Activated naive CD8-positive, alpha-beta T cell treated with anti-CD3 and anti-CD28 coated beads for 36 hours (primary cell): ENCODE measurements at regions not wholly inside any gene's neighbourhood (a gene's known extent, or its start where the extent isn't known, plus 50 kb on each side); places are given as distances from the start of the nearest gene placed in this dataset.
"Not testable (repeated sequence)": the region's sequence is repeated elsewhere in the genome, so short reads cannot be mapped to it uniquely, and the experiment has no call there.

Source experiments
- DNase-seq: peaks from one replicate; pipeline ENCODE4 v3.0.0; 2021
- H3K27ac Mint-ChIP-seq: one replicate; pipeline ENCODE4 v1.8.0; 2022; ENCODE audit warnings: mild to moderate bottlenecking, moderate library complexity, mixed read lengths
- H3K27me3 Mint-ChIP-seq: one replicate; pipeline ENCODE4 v1.8.0; 2022; ENCODE audit warnings: mild to moderate bottlenecking, mixed read lengths
- H3K36me3 Mint-ChIP-seq: one replicate; pipeline ENCODE4 v1.8.0; 2021; ENCODE audit warnings: mild to moderate bottlenecking, mixed read lengths
- H3K4me1 Mint-ChIP-seq: one replicate; pipeline ENCODE4 v1.8.0; 2021; ENCODE audit warnings: mixed read lengths
- H3K4me3 Mint-ChIP-seq: one replicate; pipeline ENCODE4 v1.8.0; 2022; ENCODE audit warnings: mild to moderate bottlenecking, moderate library complexity, mixed read lengths
- H3K9me3 Mint-ChIP-seq: one replicate; pipeline ENCODE4 v1.8.0; 2022; ENCODE audit warnings: mixed read lengths

DNA sequence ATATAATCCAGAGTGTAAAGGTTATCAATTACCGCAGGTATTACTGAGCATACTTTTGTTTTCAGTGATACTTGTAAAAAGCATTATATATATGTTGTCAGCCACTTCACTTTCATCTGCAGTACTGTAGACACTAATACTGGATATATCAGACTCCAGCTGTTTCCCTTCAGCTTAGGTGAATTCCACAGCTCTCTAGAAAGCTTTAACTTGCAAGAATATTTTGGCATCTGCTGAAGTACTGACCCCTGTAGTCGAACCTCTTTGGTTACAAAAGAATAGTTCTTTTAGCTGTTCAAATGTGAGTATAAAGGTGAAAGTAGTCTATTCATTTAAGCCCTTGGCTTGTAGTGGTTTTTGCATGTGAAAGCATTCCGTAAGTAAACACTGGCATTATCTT lies 1222.7 kb upstream of the TENM3 start:
- H3K9me3 Mint-ChIP-seq, result peaks cover 3% of the 10 kb centered on the region
- H3K27me3 Mint-ChIP-seq, result no peaks in the 10 kb centered on the region
- H3K36me3 Mint-ChIP-seq, result no peaks in the 10 kb centered on the region
- no peak for DNase-seq
- H3K27ac Mint-ChIP-seq, result no peak overlapping the region
- no peaks in the 10 kb centered on the region for H3K4me1 Mint-ChIP-seq
- H3K4me3 Mint-ChIP-seq, result no peak overlapping the region

DNA sequence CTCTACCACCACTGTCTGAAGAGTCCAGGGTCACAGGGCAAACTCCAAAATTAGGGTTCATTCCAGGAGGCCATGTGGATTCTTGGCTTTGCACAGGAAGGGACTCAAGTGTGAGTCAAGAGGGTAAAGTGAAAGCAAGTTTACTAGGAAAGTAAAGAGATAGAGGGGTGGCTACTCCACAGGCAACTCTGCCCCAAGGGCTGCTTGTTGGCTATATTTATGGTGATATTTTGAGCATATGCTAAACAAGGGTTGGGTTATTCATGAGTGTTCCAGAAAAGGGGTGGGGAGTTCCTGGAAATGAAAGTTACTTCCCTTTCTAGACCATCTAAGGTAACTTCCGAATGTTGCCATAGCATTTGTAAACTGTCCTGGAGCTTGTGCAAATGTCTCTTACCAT lies 1222.0 kb upstream of the TENM3 start:
- Mint-ChIP-seq H3K9me3 (peaks cover 3% of the 10 kb centered on the region), H3K27ac (no peak overlapping the region), H3K4me3 (no peak overlapping the region), H3K4me1 (no peaks in the 10 kb centered on the region), H3K27me3 (no peaks in the 10 kb centered on the region), H3K36me3 (no peaks in the 10 kb centered on the region)
- no peak for DNase-seq

DNA sequence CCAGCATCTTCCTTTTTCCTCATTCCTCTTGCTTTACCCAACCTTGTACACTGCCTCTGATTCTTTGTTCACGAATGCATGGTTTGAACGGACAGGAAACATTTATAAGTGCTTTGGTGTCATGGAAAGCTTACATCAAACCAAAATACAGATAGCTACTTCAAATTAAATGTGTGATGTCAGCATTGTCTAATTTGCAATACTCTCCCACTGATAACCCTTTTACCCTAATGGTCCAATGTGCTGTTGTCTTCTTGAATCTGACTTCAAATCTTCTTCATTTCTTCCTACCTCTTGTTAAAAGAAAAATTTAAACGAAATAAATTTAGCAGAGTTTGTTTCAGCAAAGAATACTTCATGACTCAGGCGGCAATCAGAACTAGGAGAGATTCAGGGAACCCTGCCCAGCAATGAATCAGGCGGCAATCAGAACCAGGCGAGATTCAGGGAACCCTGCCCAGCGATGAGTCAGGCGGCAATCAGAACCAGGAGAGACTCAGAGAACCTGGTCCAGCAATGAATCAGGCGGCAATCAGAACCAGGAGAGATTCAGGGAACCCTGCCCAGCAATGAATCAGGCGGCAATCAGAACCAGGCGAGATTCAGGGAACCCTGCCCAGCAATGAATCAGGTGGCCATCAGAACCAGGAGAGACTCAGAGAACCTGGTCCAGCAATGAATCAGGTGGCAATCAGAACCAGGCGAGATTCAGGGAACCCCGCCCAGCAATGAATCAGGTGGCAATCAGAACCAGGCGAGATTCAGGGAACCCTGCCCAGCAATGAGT lies 1212.9 kb upstream of the TENM3 start:
- not testable (repeated sequence) for H3K4me1 Mint-ChIP-seq, DNase-seq, H3K36me3 Mint-ChIP-seq, H3K27me3 Mint-ChIP-seq, H3K9me3 Mint-ChIP-seq, H3K27ac Mint-ChIP-seq, H3K4me3 Mint-ChIP-seq

DNA sequence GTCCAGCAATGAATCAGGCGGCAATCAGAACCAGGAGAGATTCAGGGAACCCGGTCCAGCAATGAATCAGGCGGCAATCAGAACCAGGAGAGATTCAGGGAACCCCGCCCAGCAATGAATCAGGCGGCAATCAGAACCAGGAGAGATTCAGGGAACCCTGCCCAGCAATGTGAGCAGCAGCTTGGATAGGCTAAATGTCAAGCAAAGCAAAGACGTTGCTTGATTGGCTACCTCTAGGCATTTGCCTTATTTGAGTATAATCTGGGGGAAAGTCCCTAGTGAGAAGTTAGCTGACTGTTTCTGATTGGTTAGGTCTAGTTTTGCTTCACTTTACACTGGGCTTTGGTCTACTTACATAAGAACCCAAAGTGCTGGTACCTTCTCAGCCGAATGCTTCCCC lies 1212.2 kb upstream of the TENM3 start:
- no peaks in the 10 kb centered on the region for H3K36me3 Mint-ChIP-seq
- H3K9me3 Mint-ChIP-seq, result peaks cover 8% of the 10 kb centered on the region
- DNase-seq, result no peak
- H3K27me3 Mint-ChIP-seq, result no peaks in the 10 kb centered on the region
- H3K4me3 Mint-ChIP-seq, result no peak overlapping the region
- H3K4me1 Mint-ChIP-seq, result no peaks in the 10 kb centered on the region
- H3K27ac Mint-ChIP-seq, result no peak overlapping the region

DNA sequence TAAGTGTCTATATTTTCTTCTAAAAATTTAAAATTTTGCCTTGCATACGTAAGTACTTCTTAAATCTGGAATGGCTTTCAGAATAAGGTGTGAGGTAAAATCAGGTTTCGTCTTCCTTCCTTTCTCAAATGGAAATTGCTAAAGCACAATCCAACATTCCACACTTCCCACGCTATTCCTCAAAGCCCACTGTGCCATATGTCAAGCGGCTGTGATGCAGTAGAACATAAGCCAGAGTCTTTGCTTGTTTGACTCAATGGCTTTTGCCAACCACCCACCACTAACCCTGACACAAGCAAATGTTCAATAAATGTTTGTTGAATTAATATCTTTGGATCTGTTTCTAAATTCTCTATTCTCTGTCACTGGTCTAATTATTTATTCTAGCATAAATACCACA lies 1199.7 kb upstream of the TENM3 start:
- no peak for DNase-seq
- H3K36me3 Mint-ChIP-seq, result no peaks in the 10 kb centered on the region
- no peak overlapping the region for H3K27ac Mint-ChIP-seq
- no peaks in the 10 kb centered on the region for H3K27me3 Mint-ChIP-seq
- no peak overlapping the region for H3K4me3 Mint-ChIP-seq
- no peaks in the 10 kb centered on the region for H3K4me1 Mint-ChIP-seq
- H3K9me3 Mint-ChIP-seq, result peaks cover 7% of the 10 kb centered on the region

DNA sequence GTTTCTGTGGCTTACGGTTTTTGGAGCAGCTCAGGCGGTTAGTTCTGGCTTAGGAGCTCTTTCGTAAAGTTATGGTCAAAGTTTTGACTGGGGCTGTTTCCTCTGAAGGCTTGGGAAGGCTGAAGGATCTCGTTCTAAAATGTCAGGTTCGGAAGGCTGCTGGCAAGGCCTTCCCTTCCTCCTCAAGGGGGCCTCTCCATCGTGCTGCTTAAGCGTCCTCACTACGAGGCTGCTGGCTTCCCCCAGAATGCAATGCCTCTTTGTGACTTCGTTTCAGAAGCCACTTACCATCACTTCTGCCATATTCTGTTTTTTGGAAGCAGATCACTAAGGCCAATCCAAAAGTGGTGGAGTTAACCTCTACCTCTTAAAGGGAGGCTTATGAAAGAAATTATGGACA lies 1196.4 kb upstream of the TENM3 start:
- Mint-ChIP-seq H3K27ac (no peak overlapping the region), H3K27me3 (no peaks in the 10 kb centered on the region)

DNA sequence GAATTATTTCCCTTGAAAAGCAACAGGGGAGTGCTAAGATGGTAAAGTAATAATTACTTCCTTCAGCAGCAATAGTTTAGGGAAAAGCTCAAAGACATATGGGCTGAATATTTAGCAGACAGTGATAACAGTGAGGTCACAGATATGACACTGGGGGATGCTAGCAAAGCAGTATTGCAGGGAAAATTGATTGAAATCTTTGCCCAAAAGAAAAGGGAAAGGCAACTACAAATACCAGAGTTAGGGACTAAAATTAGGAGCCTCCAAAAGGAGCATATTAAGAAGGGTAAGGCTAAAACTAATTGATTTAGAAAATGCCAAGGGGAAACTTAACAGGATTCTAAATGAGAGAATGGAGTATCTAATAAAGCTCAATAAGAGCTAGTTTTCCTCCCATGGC lies 1191.3 kb upstream of the TENM3 start:
- no peak overlapping the region for H3K4me3 Mint-ChIP-seq
- no peaks in the 10 kb centered on the region for H3K36me3 Mint-ChIP-seq
- H3K9me3 Mint-ChIP-seq, result no peaks in the 10 kb centered on the region
- no peak overlapping the region for H3K27ac Mint-ChIP-seq
- H3K27me3 Mint-ChIP-seq, result no peaks in the 10 kb centered on the region
- H3K4me1 Mint-ChIP-seq, result no peaks in the 10 kb centered on the region
- DNase-seq, result no peak

More for the DNA sequence above, 1196.4 kb upstream of the TENM3 start:
- Mint-ChIP-seq H3K4me3 (no peak overlapping the region), H3K4me1 (no peaks in the 10 kb centered on the region), H3K36me3 (no peaks in the 10 kb centered on the region), H3K9me3 (peaks cover 4% of the 10 kb centered on the region)
- no peak for DNase-seq

DNA sequence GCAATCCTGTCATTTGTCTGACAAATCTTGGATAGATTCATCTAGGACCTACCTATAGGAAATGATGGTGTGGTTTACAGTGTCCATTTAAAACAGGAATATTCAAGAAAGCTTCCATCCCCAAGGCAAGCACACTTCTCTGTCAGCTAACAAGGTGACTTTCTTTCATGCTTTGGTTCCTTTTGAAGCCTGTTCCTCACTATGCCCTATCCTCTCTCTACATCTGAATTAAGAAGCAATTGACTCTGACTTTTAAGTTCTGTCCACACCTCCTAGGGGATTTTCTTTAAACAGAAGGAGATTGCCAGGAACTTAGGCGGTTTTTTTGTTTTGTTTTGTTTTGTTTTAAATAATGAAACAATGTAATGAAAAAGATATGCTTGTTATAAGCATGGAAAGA lies 1181.4 kb upstream of the TENM3 start:
- Mint-ChIP-seq H3K27ac (no peak overlapping the region), H3K4me3 (no peak overlapping the region)
- no peak for DNase-seq

DNA sequence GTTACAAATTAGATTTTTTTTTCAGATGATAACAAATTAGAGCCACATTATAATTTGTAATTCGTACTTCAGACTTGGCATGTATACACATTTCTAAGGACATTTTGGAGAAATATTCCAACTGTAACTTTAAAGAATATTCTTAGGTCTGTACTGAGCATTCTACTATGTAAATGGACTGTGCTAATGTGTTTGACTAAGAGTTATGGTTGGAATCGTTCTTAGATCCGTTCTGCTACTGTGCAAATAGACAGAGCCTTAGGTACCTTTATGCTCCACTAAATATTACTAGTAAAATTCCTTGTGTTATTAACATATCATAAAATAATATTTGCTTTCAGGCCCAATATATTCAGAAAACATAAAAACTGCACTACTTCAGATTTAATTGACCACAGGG lies 1180.0 kb upstream of the TENM3 start:
- Mint-ChIP-seq H3K9me3 (no peaks in the 10 kb centered on the region), H3K27ac (no peak overlapping the region), H3K4me3 (no peak overlapping the region), H3K27me3 (no peaks in the 10 kb centered on the region), H3K36me3 (no peaks in the 10 kb centered on the region), H3K4me1 (no peaks in the 10 kb centered on the region)
- no peak for DNase-seq

More for the DNA sequence above, 1181.4 kb upstream of the TENM3 start:
- Mint-ChIP-seq H3K9me3 (no peaks in the 10 kb centered on the region), H3K27me3 (no peaks in the 10 kb centered on the region), H3K36me3 (no peaks in the 10 kb centered on the region), H3K4me1 (no peaks in the 10 kb centered on the region)

DNA sequence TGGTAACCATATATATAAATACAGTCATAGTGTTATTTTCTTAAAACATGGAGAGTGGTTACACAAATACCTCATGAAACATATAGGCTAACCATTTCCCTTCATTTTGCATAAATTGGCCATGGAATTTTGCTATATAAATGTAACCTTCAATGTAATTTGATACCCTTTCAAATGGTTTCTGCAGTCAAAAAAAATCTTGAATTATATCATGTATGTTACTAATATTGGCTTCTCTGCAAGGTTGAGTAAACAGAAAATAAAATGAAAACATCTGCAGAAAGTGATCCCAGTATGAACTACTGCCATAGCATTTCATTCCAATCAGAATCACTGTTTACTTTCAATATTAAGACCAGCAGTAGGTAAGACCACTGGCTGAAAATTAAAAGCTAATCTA lies 1165.9 kb upstream of the TENM3 start:
- H3K27me3 Mint-ChIP-seq, result no peaks in the 10 kb centered on the region
- no peak for DNase-seq
- no peaks in the 10 kb centered on the region for H3K4me1 Mint-ChIP-seq
- H3K36me3 Mint-ChIP-seq, result no peaks in the 10 kb centered on the region
- H3K9me3 Mint-ChIP-seq, result no peaks in the 10 kb centered on the region
- no peak overlapping the region for H3K27ac Mint-ChIP-seq
- no peak overlapping the region for H3K4me3 Mint-ChIP-seq

DNA sequence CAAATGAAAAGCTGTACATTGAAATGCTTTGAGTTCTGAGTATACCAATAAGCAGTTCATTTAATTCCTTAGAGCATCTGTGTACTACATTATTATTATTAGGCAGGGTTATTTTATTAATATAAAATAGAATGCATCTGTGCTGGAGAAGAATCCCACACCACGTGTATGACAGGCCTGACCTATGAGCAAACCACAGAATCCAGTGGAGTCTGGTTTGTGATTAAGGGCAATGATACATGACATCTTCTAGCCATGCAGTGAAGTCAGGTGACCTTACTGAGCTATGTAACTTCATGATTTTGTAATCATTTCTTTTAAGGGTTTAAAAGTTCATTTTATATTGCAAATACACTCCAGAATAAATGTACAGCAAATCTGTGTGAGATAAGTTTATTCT lies 1165.0 kb upstream of the TENM3 start:
- no peaks in the 10 kb centered on the region for H3K9me3 Mint-ChIP-seq
- H3K4me3 Mint-ChIP-seq, result no peak overlapping the region
- no peaks in the 10 kb centered on the region for H3K36me3 Mint-ChIP-seq
- no peaks in the 10 kb centered on the region for H3K4me1 Mint-ChIP-seq
- DNase-seq, result no peak
- H3K27me3 Mint-ChIP-seq, result no peaks in the 10 kb centered on the region
- no peak overlapping the region for H3K27ac Mint-ChIP-seq

DNA sequence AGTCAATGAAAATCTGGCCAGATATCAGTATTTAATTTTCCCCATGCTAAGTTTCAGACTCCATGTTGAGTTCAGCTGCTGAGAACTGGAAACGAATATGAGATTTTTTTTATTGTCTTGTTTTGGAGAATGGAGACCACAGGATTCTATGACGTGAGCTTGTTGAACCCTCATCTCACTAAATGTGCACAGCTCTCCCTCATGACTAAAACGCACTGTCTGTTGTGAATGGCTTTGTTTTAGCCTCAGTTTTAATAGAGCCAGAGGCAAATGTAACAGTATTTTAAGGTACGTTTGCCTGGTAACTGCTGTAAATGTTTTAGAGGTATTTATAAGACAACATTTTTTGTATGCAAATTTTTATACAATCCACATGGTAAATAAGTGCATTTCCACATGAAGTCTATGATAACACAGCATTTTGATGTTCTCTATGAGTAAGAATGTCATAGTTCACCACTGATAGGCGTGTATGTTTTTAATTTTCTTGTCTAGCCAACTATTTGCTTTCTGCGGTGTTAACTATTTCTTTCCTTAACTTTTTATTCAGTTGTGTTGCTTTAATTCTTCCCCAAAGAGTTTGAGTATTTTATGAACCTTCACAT lies 1159.3 kb upstream of the TENM3 start:
- no peaks in the 10 kb centered on the region for H3K4me1 Mint-ChIP-seq
- H3K4me3 Mint-ChIP-seq, result no peak overlapping the region
- H3K27ac Mint-ChIP-seq, result no peak overlapping the region
- no peak for DNase-seq
- no peaks in the 10 kb centered on the region for H3K27me3 Mint-ChIP-seq
- H3K36me3 Mint-ChIP-seq, result no peaks in the 10 kb centered on the region
- H3K9me3 Mint-ChIP-seq, result no peaks in the 10 kb centered on the region

DNA sequence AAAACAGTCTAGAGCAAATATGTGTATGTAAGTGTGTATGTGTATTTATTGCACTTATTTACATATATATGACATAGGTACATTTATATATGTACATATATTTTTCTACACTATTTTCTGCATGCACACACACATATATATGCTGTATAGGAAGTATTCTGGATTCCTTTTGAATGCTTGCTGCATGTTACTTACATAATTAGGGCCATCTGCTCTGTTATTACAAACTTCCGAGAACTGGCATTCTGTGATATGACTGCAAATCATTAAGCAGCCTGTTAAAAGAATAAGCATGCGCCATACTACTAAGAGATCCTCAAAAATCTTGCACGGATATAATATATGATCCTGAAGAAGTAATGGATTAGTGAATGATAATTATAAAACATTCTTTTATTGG lies 1157.6 kb upstream of the TENM3 start:
- no peaks in the 10 kb centered on the region for H3K4me1 Mint-ChIP-seq
- no peak for DNase-seq
- H3K36me3 Mint-ChIP-seq, result no peaks in the 10 kb centered on the region
- H3K27me3 Mint-ChIP-seq, result no peaks in the 10 kb centered on the region
- no peak overlapping the region for H3K4me3 Mint-ChIP-seq
- no peak overlapping the region for H3K27ac Mint-ChIP-seq
- peaks cover 2% of the 10 kb centered on the region for H3K9me3 Mint-ChIP-seq

DNA sequence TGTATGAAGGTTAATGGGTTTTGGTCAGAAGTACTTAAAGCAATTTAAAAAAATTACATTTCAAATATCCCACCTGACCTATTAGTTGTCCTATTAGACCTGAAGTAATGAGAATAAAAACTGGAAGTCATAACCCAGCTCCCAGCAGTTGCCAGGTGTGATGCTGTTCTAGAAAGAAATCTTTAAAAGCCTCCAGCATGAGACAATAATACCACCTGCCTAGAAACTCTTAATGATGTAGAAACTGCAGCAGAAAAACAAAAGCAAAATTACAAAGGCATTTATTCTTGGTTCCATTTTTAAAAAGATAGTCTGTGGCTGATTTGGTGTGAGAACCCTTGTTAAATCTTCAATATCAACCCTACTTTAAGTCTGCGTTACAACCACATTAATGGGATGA lies 1137.7 kb upstream of the TENM3 start:
- no peaks in the 10 kb centered on the region for H3K9me3 Mint-ChIP-seq
- no peak for DNase-seq
- no peaks in the 10 kb centered on the region for H3K36me3 Mint-ChIP-seq
- H3K27ac Mint-ChIP-seq, result no peak overlapping the region
- no peak overlapping the region for H3K4me3 Mint-ChIP-seq
- no peaks in the 10 kb centered on the region for H3K4me1 Mint-ChIP-seq
- H3K27me3 Mint-ChIP-seq, result no peaks in the 10 kb centered on the region

DNA sequence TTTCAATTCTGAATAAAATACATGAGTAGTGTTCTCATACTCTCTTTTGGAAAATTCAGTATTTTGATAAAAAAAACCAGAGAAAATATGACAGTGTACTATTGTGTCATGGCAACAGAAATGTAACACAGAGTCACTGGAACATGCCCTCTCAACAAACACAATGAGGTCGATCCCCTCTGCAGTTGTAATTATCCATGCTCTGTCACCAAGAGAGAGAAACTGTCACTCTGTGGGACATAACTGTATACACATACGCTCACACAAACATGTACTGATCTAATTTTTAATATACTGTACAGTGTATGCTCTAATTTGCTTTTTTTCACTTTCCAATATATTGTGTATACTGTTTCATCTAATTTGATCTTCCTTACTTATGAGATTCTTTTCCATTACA lies 1136.8 kb upstream of the TENM3 start:
- no peaks in the 10 kb centered on the region for H3K27me3 Mint-ChIP-seq
- no peaks in the 10 kb centered on the region for H3K36me3 Mint-ChIP-seq
- no peak overlapping the region for H3K27ac Mint-ChIP-seq
- no peak overlapping the region for H3K4me3 Mint-ChIP-seq
- no peak for DNase-seq
- H3K9me3 Mint-ChIP-seq, result no peaks in the 10 kb centered on the region
- no peaks in the 10 kb centered on the region for H3K4me1 Mint-ChIP-seq

DNA sequence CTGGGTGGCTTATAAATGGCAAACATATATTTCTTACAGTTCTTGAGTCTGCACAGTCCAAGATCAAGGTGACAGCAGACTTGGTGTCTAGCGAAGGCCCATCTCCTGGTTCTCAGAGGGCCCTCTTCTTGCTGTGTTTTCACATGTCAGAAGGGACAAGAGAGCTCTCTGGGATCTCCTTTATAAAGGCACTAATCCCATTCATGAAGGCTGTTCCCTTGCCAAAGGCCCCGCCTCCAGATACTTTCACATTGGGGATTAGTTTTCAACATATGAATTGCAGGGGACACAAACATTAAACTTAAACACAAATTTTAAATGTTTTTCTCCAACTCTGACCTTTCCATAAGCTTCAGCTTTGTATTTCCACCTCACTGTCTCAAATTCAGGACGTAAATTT lies 1135.0 kb upstream of the TENM3 start:
- H3K4me1 Mint-ChIP-seq, result no peaks in the 10 kb centered on the region
- H3K9me3 Mint-ChIP-seq, result no peaks in the 10 kb centered on the region
- H3K27me3 Mint-ChIP-seq, result no peaks in the 10 kb centered on the region
- H3K27ac Mint-ChIP-seq, result no peak overlapping the region
- no peaks in the 10 kb centered on the region for H3K36me3 Mint-ChIP-seq
- no peak overlapping the region for H3K4me3 Mint-ChIP-seq
- DNase-seq, result no peak
